IPS DF 6.9 (cell line): ENCODE measurements at regions not wholly inside any gene's neighbourhood (a gene's known extent, or its start where the extent isn't known, plus 50 kb on each side); places are given as distances from the start of the nearest gene placed in this dataset.

Source experiments
- DNase-seq: peaks from one replicate; pipeline ENCODE4 v3.0.0-alpha.2; 2013; ENCODE audit warnings: low read depth, low spot score
- H3K27ac ChIP-seq: one replicate; pipeline ENCODE4 v1.5.1; 2013; ENCODE audit warnings: low read length, control low read depth
- H3K27me3 ChIP-seq: 2 replicates; pipeline ENCODE4 v1.6.1; 2013; ENCODE audit warnings: mild to moderate bottlenecking, low read length; ENCODE audit not compliant: control insufficient read depth, insufficient read depth
- H3K36me3 ChIP-seq: 2 replicates; pipeline ENCODE4 v1.6.1; 2013; ENCODE audit warnings: low read length; ENCODE audit not compliant: control insufficient read depth, insufficient read depth
- H3K4me1 ChIP-seq: 2 replicates; pipeline ENCODE4 v1.6.1; 2013; ENCODE audit warnings: low read length; ENCODE audit not compliant: control insufficient read depth, insufficient read depth
- H3K4me3 ChIP-seq: 2 replicates; pipeline ENCODE4 v1.5.1; 2013; ENCODE audit warnings: mild to moderate bottlenecking, low read length
- H3K9me3 ChIP-seq: 2 replicates; pipeline ENCODE4 v1.6.1; 2013; ENCODE audit warnings: low read length, inconsistent platforms; ENCODE audit not compliant: control insufficient read depth, insufficient read depth
- WGBS: extraction: QIAGEN DNeasy Blood & Tissue Kit; methylation state at CpG from one replicate; pipeline ENCODE4 v1.1.7; 2013; ENCODE audit warnings: mixed read lengths, missing lambda C conversion rate; ENCODE audit not compliant: insufficient read length, insufficient coverage; 5-methylcytosine and 5-hydroxymethylcytosine counted together

DNA sequence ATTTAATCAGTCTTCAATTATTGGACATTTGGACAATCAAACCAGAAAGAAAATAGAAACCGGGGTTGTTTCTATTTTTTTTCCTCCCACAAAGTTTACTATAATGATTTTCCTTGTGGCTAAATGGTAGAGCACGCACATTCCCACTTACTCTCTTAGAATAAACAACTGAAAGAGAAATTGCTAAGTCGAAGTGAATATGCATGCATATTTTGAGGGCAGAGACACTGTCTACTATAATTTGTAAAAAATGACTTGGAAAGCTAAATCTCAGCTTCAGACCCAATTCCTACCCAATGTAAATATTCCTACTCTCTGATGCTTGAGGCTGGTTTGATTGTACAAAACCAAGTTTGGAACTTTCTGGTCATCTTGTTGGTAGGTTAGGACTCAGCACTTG is 66.7 kb upstream of the PAX6 start:
- no peak for DNase-seq
- Histone ChIP-seq H3K36me3 (no peaks in the 10 kb centered on the region), H3K9me3 (no peaks in the 10 kb centered on the region), H3K27ac (no peak overlapping the region), H3K27me3 (no peaks in the 10 kb centered on the region), H3K4me1 (peaks cover 4% of the 10 kb centered on the region; the same call in 1 of the 2 replicates), H3K4me3 (no peak overlapping the region)
- WGBS = no CpG with 5 or more reads among the region's 3 CpGs

DNA sequence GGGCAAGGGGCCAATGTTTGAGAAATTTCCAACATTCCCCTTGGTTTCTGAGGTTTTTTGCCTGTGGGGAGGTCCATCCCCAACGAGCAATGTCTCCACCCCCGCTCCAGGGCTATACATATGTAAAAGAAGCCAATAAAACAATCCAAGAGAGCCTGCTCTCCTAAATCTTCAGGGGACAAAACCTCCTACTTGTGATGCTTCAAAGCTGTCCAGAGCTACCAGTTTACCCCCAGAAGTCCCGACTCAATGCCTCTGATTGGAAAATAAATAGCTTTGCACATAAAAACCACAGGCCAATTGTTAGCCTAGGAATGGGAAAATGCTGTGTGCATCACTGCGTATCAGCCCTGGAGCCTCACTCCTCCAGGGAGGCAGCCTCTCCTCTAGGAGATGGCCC is 66.0 kb upstream of the PAX6 start:
- H3K9me3 ChIP-seq = no peaks in the 10 kb centered on the region
- H3K36me3 ChIP-seq = no peaks in the 10 kb centered on the region
- DNase-seq = no peak
- no peak overlapping the region for H3K4me3 ChIP-seq
- WGBS = no CpG with 5 or more reads among the region's 4 CpGs
- no peak overlapping the region for H3K27ac ChIP-seq
- H3K27me3 ChIP-seq = no peaks in the 10 kb centered on the region
- H3K4me1 ChIP-seq = peaks cover 4% of the 10 kb centered on the region; the same call in 1 of the 2 replicates

DNA sequence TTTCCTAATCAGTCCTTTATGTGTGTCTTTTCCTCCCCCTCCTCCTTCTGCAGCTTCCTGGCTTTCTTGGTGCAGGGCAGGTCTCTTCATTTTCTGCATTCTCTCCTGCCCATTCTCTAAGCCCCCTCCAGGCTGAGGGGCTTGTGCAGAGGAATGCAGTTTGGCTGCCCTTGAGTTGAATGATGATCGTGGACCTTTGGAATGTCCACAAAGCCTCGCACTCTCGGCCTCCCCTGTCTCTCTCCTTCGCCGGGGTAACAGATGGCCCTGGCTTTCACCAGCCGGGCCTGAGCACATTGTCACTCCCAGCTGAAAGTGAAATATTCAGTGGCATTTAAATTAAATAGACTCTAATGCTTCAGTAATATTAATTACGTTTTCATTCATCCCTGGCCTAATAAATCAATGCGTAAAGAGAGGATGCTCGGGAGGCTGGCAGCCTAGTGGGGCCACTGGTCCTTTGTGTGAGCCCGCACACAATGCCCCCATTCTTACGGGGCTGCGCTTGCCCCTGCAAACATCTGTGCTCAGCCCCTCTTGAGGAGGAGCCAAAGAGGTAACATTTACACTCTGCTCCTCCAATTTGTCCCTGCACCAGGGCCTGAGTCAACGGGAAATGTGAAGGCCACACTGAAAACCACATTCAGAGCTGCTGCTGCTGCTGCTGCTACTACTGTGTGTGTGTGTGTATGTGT is 64.9 kb upstream of the PAX6 start:
- Histone ChIP-seq H3K27me3 (no peaks in the 10 kb centered on the region), H3K4me3 (no peak overlapping the region), H3K27ac (no peak overlapping the region), H3K36me3 (no peaks in the 10 kb centered on the region), H3K9me3 (no peaks in the 10 kb centered on the region), H3K4me1 (peaks cover 4% of the 10 kb centered on the region; the same call in 1 of the 2 replicates)
- no peak for DNase-seq
- no CpG with 5 or more reads among the region's 13 CpGs for WGBS

DNA sequence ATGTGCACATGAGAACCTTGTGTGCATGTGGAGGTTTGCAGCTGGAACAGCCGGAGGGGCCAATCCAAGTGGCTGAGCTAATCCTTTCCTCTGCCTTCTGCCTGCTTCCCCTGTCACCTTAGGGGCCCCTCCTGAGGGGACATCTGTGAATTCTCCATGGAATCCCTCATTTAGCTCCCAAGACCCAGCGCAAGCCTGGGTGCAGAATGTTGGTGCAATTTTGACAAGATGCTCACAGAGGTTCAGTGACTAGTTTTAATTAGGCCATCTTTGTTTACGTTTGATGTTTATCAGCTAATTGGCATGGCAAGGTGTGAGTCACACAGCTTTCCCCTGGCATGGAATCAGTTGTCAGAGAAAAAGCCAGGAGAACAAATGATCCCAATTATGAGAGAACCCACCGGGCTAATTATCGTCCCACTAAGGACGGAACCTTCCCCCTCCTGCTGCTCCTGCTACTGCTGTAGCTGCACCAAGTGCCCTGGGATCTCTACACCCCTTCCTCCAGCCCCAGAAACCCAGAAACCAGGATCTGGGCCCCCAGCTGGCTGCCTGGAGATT is 63.6 kb upstream of the PAX6 start:
- no peak overlapping the region for H3K4me3 ChIP-seq
- no peak for DNase-seq
- no peak overlapping the region for H3K27ac ChIP-seq
- no peaks in the 10 kb centered on the region for H3K36me3 ChIP-seq
- H3K4me1 ChIP-seq = peaks cover 6% of the 10 kb centered on the region; the same call in 1 of the 2 replicates
- WGBS = no CpG with 5 or more reads among the region's 6 CpGs
- H3K9me3 ChIP-seq = no peaks in the 10 kb centered on the region
- no peaks in the 10 kb centered on the region; the same call in 1 of the 2 replicates for H3K27me3 ChIP-seq

DNA sequence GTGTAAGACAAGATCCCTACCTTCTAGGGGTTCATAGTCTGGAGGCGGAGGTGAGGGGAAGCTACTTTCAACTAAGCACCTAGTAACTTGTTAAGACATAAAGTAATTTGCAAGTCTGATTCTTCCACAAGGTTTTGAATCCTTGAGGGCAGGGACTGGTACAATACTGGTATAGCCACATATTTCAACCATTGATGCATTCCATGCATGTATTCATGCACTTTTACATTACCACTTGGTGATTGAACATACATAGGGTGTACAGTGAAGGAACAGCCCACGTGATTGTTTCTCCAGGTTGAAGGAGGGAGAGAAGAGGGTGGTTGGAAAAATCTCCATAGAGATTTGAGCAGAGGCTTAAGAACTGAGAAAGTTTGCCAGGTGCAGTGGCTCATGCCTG is 62.0 kb upstream of the PAX6 start:
- Histone ChIP-seq H3K4me3 (no peak overlapping the region), H3K9me3 (no peaks in the 10 kb centered on the region), H3K27me3 (no peaks in the 10 kb centered on the region; the same call in 1 of the 2 replicates), H3K36me3 (no peaks in the 10 kb centered on the region), H3K27ac (no peak overlapping the region), H3K4me1 (peaks cover 6% of the 10 kb centered on the region; the same call in 1 of the 2 replicates)
- WGBS = no CpG with 5 or more reads among the region's 2 CpGs
- no peak for DNase-seq

DNA sequence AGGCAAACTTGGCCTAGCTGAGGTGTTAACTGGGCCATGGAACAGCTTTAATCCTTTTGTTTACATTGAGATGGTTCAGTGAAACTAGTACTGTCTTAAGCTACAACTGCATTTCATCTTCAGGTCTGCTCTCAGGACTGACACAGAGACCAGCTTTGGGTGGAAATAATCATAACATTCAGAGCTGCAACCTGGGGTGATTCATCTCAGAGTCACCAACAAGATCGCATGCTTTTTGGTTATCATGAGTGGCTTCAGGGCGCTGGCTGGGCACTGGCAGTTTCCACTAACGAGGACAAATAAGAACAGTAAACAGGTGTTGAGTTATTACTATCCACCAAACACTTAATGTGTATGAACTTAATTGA is 60.9 kb upstream of the PAX6 start:
- WGBS = no CpG with 5 or more reads among the region's 3 CpGs
- Histone ChIP-seq H3K9me3 (no peaks in the 10 kb centered on the region), H3K36me3 (no peaks in the 10 kb centered on the region), H3K27ac (no peak overlapping the region), H3K27me3 (no peaks in the 10 kb centered on the region; the same call in 1 of the 2 replicates), H3K4me1 (peaks cover 3% of the 10 kb centered on the region; the same call in 1 of the 2 replicates), H3K4me3 (no peak overlapping the region)
- no peak for DNase-seq

DNA sequence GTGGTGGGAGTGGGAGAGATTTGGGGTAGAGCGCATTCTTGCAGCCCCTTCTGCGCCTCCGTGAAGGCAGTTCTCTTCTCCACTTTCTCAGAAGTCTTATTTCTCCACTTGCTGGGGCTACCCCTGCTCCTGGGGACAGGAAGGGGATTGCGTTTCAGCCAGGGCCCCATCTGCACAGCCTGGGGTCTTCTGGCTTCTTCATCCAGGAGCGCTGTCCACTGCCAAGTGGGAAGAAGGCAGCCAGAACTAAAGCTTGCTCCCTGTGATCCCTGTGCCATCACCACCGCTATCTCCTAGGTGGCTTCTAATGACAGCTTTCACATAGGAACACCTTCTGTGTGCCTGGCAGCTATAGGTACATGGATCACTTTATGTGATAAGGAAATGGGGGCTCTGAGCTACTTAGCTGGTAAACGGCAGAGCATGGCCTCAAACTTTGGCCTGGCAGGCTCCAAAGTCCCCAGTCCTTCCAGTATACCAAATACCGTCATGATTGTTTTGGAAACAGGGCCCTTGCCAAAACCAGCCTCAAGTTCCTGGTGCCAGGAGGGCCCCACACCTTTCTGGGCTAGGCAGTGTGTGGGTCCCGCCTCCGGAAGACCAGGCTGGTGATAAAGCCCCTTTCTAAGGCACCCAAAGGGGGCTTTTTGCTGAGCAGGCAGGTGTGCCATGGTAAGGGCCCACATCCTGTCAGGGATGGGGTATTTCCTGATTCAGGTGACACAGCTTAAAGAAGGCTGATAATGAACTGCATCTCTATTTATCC is 60.4 kb upstream of the PAX6 start:
- WGBS = no CpG with 5 or more reads among the region's 10 CpGs

DNA sequence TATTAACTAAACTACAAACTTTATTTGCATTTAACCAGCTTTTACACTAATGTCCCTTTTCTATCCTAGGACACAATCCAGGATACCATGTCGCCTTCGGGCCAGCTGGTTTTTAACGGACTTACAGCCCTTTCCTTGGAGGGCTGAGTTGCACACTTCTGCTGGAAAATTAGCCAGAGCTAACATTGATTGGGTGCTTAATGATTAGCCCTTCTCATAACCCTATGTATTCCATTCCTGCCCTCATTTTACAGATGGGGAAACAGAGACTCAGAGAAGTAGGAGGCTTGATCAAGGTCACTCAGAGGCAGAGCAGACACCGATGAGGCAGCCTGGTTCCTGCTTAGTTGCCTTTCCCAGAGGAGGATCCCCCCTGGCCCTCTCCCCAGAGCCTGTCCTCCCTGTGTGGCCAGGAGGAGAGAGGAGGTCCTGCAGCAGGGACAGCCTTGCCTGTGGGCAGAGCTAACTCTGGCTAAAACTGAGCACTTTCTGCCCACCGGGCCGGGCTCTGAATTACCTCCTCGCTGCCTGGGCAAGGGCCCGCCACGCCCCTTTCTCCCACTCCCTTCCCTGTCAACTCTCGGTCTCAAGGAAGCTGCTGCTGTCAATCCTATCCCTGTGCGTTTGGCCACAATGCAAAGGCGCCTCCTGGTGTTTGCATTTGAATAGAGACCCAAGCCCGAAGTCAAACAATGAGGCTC is 59.6 kb upstream of the PAX6 start:
- Histone ChIP-seq H3K27ac (no peak overlapping the region), H3K4me3 (no peak overlapping the region), H3K27me3 (no peaks in the 10 kb centered on the region; the same call in 1 of the 2 replicates), H3K9me3 (no peaks in the 10 kb centered on the region), H3K36me3 (no peaks in the 10 kb centered on the region), H3K4me1 (0 out of 2 replicates have a peak, but pooled peaks cover 1% of the 10 kb centered on the region)
- no CpG with 5 or more reads among the region's 13 CpGs for WGBS
- peak; percentile 61 for DNase-seq

More for the DNA sequence above, 60.4 kb upstream of the PAX6 start:
- Histone ChIP-seq H3K4me3 (no peak overlapping the region), H3K36me3 (no peaks in the 10 kb centered on the region), H3K9me3 (no peaks in the 10 kb centered on the region), H3K27me3 (no peaks in the 10 kb centered on the region; the same call in 1 of the 2 replicates), H3K4me1 (peaks cover 3% of the 10 kb centered on the region; the same call in 1 of the 2 replicates), H3K27ac (no peak overlapping the region)
- no peak for DNase-seq

DNA sequence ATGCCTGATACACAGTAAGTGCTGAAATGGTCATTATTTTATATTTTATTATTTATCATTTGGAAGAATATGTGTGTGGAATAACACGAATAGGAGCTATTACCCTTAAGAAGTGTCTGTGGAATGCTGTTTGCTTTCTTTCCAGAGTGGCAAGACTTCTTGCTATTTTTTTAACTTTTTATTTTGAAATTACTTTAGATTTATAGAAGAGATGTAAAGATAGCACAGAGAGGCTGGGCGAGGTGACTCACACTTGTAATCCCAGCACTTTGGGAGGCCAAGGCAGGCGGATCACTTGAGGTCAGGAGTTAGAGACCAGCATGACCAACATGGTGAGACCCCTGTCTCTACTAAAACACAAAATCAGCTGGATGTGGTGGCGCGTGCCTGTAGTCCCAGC is 58.9 kb upstream of the PAX6 start:
- no peaks in the 10 kb centered on the region for H3K36me3 ChIP-seq
- H3K27ac ChIP-seq = no peak overlapping the region
- WGBS = no CpG with 5 or more reads among the region's 5 CpGs
- no peak overlapping the region for H3K4me3 ChIP-seq
- 0 out of 2 replicates have a peak, but pooled peaks cover 1% of the 10 kb centered on the region for H3K4me1 ChIP-seq
- H3K9me3 ChIP-seq = no peaks in the 10 kb centered on the region
- H3K27me3 ChIP-seq = no peaks in the 10 kb centered on the region; the same call in 1 of the 2 replicates
- no peak for DNase-seq
